ENCODE measurements at regions not wholly inside any gene's neighbourhood (a gene's known extent, or its start where the extent isn't known, plus 50 kb on each side); places are given as distances from the start of the nearest gene placed in this dataset.

DNA sequence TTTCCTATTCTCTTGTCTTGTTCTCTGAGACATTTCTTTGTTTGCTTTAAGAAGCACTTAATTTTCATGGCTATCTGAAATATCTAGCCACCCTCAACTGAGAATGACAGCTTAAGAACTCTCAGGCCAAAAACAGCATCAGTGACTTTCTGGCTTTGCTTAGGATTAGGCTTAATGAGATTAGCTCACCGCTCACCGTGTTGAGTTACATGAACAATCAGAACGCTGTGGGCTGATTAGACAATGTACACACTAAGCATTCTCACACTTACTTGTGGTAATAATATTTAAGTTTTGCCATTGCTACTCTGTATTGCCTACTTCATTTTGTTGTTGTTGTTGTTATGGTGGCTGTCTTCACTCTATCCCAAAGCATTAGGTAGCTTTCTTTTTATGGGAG lies 1283.6 kb downstream of the UQCRFS1 start:
- no peak for DNase-seq
- TF ChIP-seq, protein P1, sequence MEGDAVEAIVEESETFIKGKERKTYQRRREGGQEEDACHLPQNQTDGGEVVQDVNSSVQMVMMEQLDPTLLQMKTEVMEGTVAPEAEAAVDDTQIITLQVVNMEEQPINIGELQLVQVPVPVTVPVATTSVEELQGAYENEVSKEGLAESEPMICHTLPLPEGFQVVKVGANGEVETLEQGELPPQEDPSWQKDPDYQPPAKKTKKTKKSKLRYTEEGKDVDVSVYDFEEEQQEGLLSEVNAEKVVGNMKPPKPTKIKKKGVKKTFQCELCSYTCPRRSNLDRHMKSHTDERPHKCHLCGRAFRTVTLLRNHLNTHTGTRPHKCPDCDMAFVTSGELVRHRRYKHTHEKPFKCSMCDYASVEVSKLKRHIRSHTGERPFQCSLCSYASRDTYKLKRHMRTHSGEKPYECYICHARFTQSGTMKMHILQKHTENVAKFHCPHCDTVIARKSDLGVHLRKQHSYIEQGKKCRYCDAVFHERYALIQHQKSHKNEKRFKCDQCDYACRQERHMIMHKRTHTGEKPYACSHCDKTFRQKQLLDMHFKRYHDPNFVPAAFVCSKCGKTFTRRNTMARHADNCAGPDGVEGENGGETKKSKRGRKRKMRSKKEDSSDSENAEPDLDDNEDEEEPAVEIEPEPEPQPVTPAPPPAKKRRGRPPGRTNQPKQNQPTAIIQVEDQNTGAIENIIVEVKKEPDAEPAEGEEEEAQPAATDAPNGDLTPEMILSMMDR (IDR thresholded peaks at IDR 0.05) = no peak
- H3K27ac ChIP-seq = no peak overlapping the region
- intact Hi-C loops (cut with DNase I) = loop anchor here in 1 of 2 donors (10.0 kb wide), 1 partner anchor 355 kb away; no protein-coding TSS in a partner anchor
- ATAC-seq = no peak
- H3K36me3 ChIP-seq (ENCODE audit: insufficient read depth in 1 of 2, low read depth in 1 of 2) = no peaks in the 10 kb centered on the region
- H3K4me3 ChIP-seq = no peak overlapping the region
- no peaks in the 10 kb centered on the region for H3K27me3 ChIP-seq (ENCODE audit: insufficient read depth in 3 of 3, low read length in 2 of 3)
- WGBS, 3 donors = 29 to 80% (median 71%) methylated on average over 3 of the region's 3 CpGs
- no peaks in the 10 kb centered on the region for H3K4me1 ChIP-seq
- no peaks in the 10 kb centered on the region for H3K9me3 ChIP-seq

DNA sequence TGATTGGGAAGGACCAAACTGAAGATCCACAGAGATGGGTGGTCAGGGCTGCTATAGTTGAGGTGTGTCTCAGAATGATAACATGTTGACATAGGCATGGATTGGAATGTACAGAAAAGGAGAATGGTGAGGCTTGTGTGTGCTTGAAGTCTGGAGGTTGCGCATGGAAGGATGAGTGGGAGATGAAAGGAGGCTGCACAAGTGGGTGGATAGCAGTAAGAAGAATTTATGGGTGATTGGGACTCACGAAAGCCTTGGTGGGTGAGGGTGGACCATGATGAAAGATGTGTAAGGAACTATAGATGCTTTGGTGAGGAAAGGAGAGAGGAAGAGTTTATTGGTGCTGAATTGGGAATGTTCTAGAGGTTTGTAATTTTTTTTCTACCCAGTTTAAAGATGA lies 1287.7 kb downstream of the UQCRFS1 start:
- intact Hi-C loops (cut with DNase I) = loop anchor here in 1 of 2 donors (10.0 kb wide), 1 partner anchor 350 kb away; no protein-coding TSS in a partner anchor
- TF ChIP-seq, protein P1 (IDR thresholded peaks at IDR 0.05) = no peak
- WGBS, 3 donors = 68 to 92% (median 69%) methylated on average over 2 of the region's 2 CpGs
- ATAC-seq = no peak
- no peaks in the 10 kb centered on the region for H3K36me3 ChIP-seq (ENCODE audit: insufficient read depth in 1 of 2, low read depth in 1 of 2)
- H3K4me1 ChIP-seq = no peaks in the 10 kb centered on the region
- H3K27me3 ChIP-seq (ENCODE audit: insufficient read depth in 3 of 3, low read length in 2 of 3) = peaks cover 0 to 2% (median 0%) of the 10 kb centered on the region in 3 donors
- no peak overlapping the region for H3K27ac ChIP-seq
- no peak for DNase-seq
- H3K9me3 ChIP-seq = no peaks in the 10 kb centered on the region
- H3K4me3 ChIP-seq = no peak overlapping the region

DNA sequence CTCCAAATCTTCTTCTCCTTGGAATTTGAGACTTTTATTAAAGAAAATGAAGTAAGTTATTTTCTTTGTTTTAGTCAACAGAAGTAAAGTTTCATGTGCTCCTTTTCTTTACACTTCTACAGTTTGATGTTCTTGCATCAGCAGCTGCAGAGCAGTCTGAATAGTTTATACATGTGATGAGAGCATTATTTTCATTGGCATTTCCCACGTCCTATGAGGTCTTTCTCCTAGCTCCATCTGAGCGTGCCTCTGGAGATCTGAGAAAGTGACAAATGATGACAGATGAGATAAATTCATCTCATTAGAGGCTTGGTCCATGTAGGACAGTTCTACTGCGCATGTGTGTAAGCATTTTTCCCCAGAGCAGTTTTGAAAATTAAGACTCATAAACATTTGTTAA lies 1290.0 kb downstream of the UQCRFS1 start:
- Histone ChIP-seq H3K27me3 (ENCODE audit: insufficient read depth in 3 of 3, low read length in 2 of 3) (peaks cover 0 to 2% (median 0%) of the 10 kb centered on the region in 3 donors), H3K27ac (no peak overlapping the region), H3K36me3 (ENCODE audit: insufficient read depth in 1 of 2, low read depth in 1 of 2) (no peaks in the 10 kb centered on the region), H3K4me1 (no peaks in the 10 kb centered on the region), H3K4me3 (no peak overlapping the region), H3K9me3 (no peaks in the 10 kb centered on the region)
- intact Hi-C loops (cut with DNase I) = loop anchor here in 1 of 2 donors (10.0 kb wide), 1 partner anchor 348 kb away; no protein-coding TSS in a partner anchor
- TF ChIP-seq, protein P1 (IDR thresholded peaks at IDR 0.05) = no peak
- no peak for DNase-seq
- 37 to 54% (median 39%) methylated on average over 3 of the region's 3 CpGs for WGBS, 3 donors
- no peak for ATAC-seq

DNA sequence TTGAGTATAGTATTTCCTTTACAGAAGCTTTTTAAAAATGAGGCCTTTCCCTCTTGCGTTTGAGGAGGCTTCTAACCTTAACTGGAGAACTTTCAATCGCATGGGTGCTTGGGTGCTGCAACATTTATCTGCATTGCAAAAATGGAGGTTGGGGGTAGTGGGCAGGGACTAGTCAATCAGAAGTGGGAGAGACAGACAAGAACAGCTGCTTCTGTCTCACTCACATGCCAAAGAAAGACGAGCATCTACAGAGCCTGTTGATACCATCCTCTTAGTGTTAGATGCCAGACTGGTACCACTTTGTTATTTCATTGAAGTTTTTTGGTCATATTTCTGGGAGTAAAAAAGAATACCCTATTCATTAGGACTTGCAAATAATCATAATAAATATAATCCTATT lies 1292.2 kb downstream of the UQCRFS1 start:
- H3K4me3 ChIP-seq = no peak overlapping the region
- H3K27ac ChIP-seq = no peak overlapping the region
- no peaks in the 10 kb centered on the region for H3K9me3 ChIP-seq
- intact Hi-C loops (cut with DNase I) = loop anchor here in 1 of 2 donors (10.0 kb wide), 1 partner anchor 346 kb away; no protein-coding TSS in a partner anchor
- DNase-seq (no peak), ATAC-seq (no peak)
- 53 to 65% (median 59%) methylated on average over 3 of the region's 3 CpGs for WGBS, 3 donors
- peaks cover 0 to 2% (median 0%) of the 10 kb centered on the region in 3 donors for H3K27me3 ChIP-seq (ENCODE audit: insufficient read depth in 3 of 3, low read length in 2 of 3)
- H3K36me3 ChIP-seq (ENCODE audit: insufficient read depth in 1 of 2, low read depth in 1 of 2) = no peaks in the 10 kb centered on the region
- H3K4me1 ChIP-seq = no peaks in the 10 kb centered on the region
- TF ChIP-seq, protein P1 (IDR thresholded peaks at IDR 0.05) = no peak

DNA sequence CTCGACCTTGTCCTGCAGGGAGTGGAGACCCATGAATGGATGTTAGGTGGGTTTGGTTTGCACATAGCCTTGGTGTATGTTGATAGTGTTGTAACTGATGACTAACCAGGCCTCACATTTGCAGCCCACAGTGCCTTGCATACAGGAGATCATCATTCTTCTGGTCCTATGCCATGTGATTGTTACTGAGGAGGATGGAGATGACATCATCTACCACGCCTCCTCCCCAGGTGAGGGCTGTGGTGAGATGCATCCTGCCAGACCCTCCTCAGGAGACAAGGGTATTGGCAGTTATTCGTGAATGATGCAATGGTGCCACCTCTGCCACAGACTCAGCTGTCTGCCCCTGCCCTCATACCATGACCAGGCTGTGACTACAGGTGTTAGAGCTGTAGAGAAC lies 1294.1 kb downstream of the UQCRFS1 start:
- TF ChIP-seq, protein P1 (IDR thresholded peaks at IDR 0.05) = no peak
- no peak for DNase-seq
- no peak overlapping the region for H3K27ac ChIP-seq
- H3K4me1 ChIP-seq = no peaks in the 10 kb centered on the region
- H3K27me3 ChIP-seq (ENCODE audit: insufficient read depth in 3 of 3, low read length in 2 of 3) = peaks cover 0 to 2% (median 0%) of the 10 kb centered on the region in 3 donors
- intact Hi-C loops (cut with DNase I) = no loop called here
- H3K36me3 ChIP-seq (ENCODE audit: insufficient read depth in 1 of 2, low read depth in 1 of 2) = no peaks in the 10 kb centered on the region
- no peak overlapping the region for H3K4me3 ChIP-seq
- WGBS, 3 donors = 54 to 65% (median 55%) methylated on average over 3 of the region's 3 CpGs
- ATAC-seq = no peak
- no peaks in the 10 kb centered on the region for H3K9me3 ChIP-seq

Data from psoas muscle (tissue), 7 donors.